ENCODE measurements at regions not wholly inside any gene's neighbourhood (a gene's known extent, or its start where the extent isn't known, plus 50 kb on each side); places are given as distances from the start of the nearest gene placed in this dataset.

DNA sequence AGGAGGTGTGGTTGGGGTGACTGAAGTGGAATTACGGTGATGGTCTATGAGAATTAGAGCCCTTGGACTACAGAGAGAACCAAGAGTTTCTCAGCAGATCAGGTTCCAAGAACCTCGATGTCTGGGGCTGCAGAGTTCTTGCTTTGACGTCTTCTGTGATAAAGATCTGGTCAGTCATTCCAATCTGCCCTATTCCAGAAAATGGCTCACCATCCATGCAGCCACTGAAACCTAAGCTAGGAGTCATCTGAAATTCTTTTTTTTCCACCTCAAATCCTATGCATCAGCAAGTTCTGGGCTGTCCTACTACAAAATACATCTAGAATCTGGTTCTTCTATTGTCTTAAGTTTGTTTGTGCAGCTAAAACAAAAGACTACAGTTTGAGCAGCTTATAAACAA, 254.4 kb upstream of the PGRMC2 start:
- Histone ChIP-seq H3K36me3 (ENCODE audit: control insufficient read depth, insufficient read depth, low read length) (no peaks in the 10 kb centered on the region), H3K4me2 (ENCODE audit: low read depth, low read length) (no peak overlapping the region), H3K79me1 (ENCODE audit: low read depth in 1 of 2, low read length in 2 of 2) (no peaks in the 10 kb centered on the region), H2BK120ac (ENCODE audit: low read depth, low read length) (no peak overlapping the region), H3K56ac (ENCODE audit: extremely low read depth, insufficient read depth, low read length) (no peak overlapping the region), H3K14ac (replicated peaks; ENCODE audit: low read depth, low read length) (peak overlapping the region; percentile 44; the same call in 1 of the 2 replicates), H3K4me3 (ENCODE audit: insufficient read depth, low read depth, low read length) (no peak overlapping the region), H3K9ac (ENCODE audit: low read depth, low read length) (no peak overlapping the region), H3K4ac (ENCODE audit: low read depth, low read length) (no peak overlapping the region), H4K8ac (ENCODE audit: low read depth in 2 of 2, low read length in 2 of 2) (no peak overlapping the region), H3K27me3 (ENCODE audit: control insufficient read depth, insufficient read depth, low read length) (no peaks in the 10 kb centered on the region), H2BK20ac (ENCODE audit: low read depth, low read length) (no peak overlapping the region), H4K91ac (ENCODE audit: insufficient read depth, low read depth, low read length) (no peak overlapping the region), H2BK15ac (ENCODE audit: low read depth, low read length) (peak overlapping the region; percentile 58; the same call in 1 of the 3 replicates), H3K4me1 (ENCODE audit: control insufficient read depth, insufficient read depth, low read length) (no peaks in the 10 kb centered on the region), H2AK5ac (ENCODE audit: low read depth, low read length) (no peak overlapping the region), H3K18ac (ENCODE audit: low read depth, low read length) (no peak overlapping the region), H3K9me3 (ENCODE audit: control insufficient read depth, insufficient read depth, low read length) (no peaks in the 10 kb centered on the region), H2AFZ (replicated peaks; ENCODE audit: low read length, poor library complexity) (no peak overlapping the region), H3K9me1 (ENCODE audit: insufficient read depth, low read length) (no peaks in the 10 kb centered on the region; the same call in 1 of the 2 replicates), H3K27ac (ENCODE audit: insufficient read depth, low read length) (no peak overlapping the region), H2BK5ac (ENCODE audit: low read depth, low read length, poor library complexity, severe bottlenecking) (no peak overlapping the region), H4K5ac (ENCODE audit: low read depth, low read length) (no peak overlapping the region), H4K20me1 (ENCODE audit: insufficient read depth, low read length) (no peaks in the 10 kb centered on the region), H2AK9ac (replicated peaks; ENCODE audit: low read depth, low read length, poor library complexity) (no peak overlapping the region), H3K23ac (ENCODE audit: low read depth, low read length) (no peak overlapping the region)
- in situ Hi-C loops (cut with MboI; ENCODE audit: low sequenced_read_pairs) (no loop called here), dilution Hi-C loops (cut with HindIII; ENCODE audit: low sequenced_read_pairs, unreplicated experiment) (no loop called here), intact Hi-C loops (cut with micrococcal nuclease) (no loop called here)
- no TSS peak for BruUV-seq (replicated peaks)
- no peak for ATAC-seq (ENCODE audit: low read depth)
- no CpG with 5 or more reads among the region's 3 CpGs for WGBS, 2 experiments (ENCODE audit: extremely low coverage in 2 of 2, insufficient read length in 1 of 2)
- DNase-seq: no peak
- TF ChIP-seq, protein P1, sequence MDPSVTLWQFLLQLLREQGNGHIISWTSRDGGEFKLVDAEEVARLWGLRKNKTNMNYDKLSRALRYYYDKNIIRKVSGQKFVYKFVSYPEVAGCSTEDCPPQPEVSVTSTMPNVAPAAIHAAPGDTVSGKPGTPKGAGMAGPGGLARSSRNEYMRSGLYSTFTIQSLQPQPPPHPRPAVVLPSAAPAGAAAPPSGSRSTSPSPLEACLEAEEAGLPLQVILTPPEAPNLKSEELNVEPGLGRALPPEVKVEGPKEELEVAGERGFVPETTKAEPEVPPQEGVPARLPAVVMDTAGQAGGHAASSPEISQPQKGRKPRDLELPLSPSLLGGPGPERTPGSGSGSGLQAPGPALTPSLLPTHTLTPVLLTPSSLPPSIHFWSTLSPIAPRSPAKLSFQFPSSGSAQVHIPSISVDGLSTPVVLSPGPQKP (IDR thresholded peaks at IDR 0.05; ENCODE audit: borderline replicate concordance, low read depth, low read length): no peak
- TF ChIP-seq MAZ (IDR thresholded peaks at IDR 0.05; ENCODE audit: borderline replicate concordance, low read depth, low read length) (no peak), BHLHE40 (IDR thresholded peaks at IDR 0.05; ENCODE audit: low read depth, low read length) (no peak)
- ChIA-PET POLR2A (ENCODE audit: unreplicated experiment) (no interaction called here), CTCF (interaction anchor here (0.6 kb wide), 1 partner anchor 55 kb away, joined by 4 read pairs; no protein-coding TSS in a partner anchor)

Measured in IMR-90 (cell line).